B cell (primary cell): ENCODE measurements at regions not wholly inside any gene's neighbourhood (a gene's known extent, or its start where the extent isn't known, plus 50 kb on each side); places are given as distances from the start of the nearest gene placed in this dataset.

Experiments
- ATAC-seq: fragments of 200-7000 bp; cut with Tn5 transposase; one replicate; pipeline ENCODE4 v1.10.0; 2021; ENCODE audit warnings: low read depth, mild to moderate bottlenecking, moderate number of reproducible peaks, moderate library complexity
- CTCF ChIA-PET: fragments of 350-600 bp; sonication (Branson Sonifier 250); formaldehyde crosslinking; loops from one replicate; lab custom pipeline; 2021; ENCODE audit warnings: antibody characterized with exemption, inconsistent platforms; lab: Charles Lee
- POLR2A ChIA-PET: fragments of 350-600 bp; sonication (Branson Sonifier 250); formaldehyde crosslinking; loops from one replicate; lab custom pipeline; 2021; ENCODE audit warnings: antibody characterized with exemption; lab: Charles Lee
- DNase-seq: peaks from one replicate; pipeline ENCODE4 v3.0.0; 2013
- H2AFZ ChIP-seq: 2 replicates; pipeline ENCODE4 v1.6.1; 2012; ENCODE audit warnings: mild to moderate bottlenecking, low read depth, low read length; ENCODE audit not compliant: insufficient read depth, poor library complexity, severe bottlenecking
- H3K27ac ChIP-seq, 2 donors: 1 replicate in 1 of 2; 2 replicates in 1 of 2; pipeline ENCODE4 v1.5.1; 2012 to 2013; ENCODE audit warnings: low read length in 2 of 2, mild to moderate bottlenecking in 2 of 2, moderate library complexity in 1 of 2
- H3K27me3 ChIP-seq, 4 experiments: fragments of 200-600 bp in 1 of 4; sonication (generic) in 1 of 4; replicated peaks in 1 of 4; 1 replicate in 2 of 4; 2 replicates in 2 of 4; pipeline versions ENCODE4 v1.6.1 to v1.7.0; 2013 to 2016; ENCODE audit warnings: low read length in 3 of 4, mild to moderate bottlenecking in 2 of 4, mixed read lengths in 1 of 4, moderate library complexity in 1 of 4; ENCODE audit not compliant: insufficient read depth in 4 of 4, control insufficient read depth in 3 of 4; ENCODE audit errors: control extremely low read depth in 1 of 4
- H3K36me3 ChIP-seq, 2 experiments: replicated peaks in 1 of 2; 1 replicate in 1 of 2; 2 replicates in 1 of 2; pipeline versions ENCODE4 v1.6.1 to v1.7.1; 2013; ENCODE audit warnings: low read length in 1 of 2; ENCODE audit not compliant: insufficient read depth in 2 of 2, control insufficient read depth in 1 of 2; ENCODE audit errors: control extremely low read depth in 1 of 2, extremely low read depth in 1 of 2
- H3K4me1 ChIP-seq, 2 donors: fragments of 200-600 bp in 1 of 2; sonication (generic) in 1 of 2; 1 replicate in 1 of 2; 2 replicates in 1 of 2; pipeline versions ENCODE4 v1.5.1 to v1.6.1; 2013 to 2017; ENCODE audit warnings: low read length in 2 of 2; ENCODE audit not compliant: control insufficient read depth in 2 of 2, insufficient read depth in 2 of 2
- H3K4me2 ChIP-seq: replicated peaks from 2 replicates; pipeline ENCODE3; 2012; ENCODE audit warnings: mild to moderate bottlenecking, low read depth, low read length; ENCODE audit not compliant: poor library complexity, severe bottlenecking
- H3K4me3 ChIP-seq, 5 experiments: fragments of 200-600 bp in 1 of 5; sonication (generic) in 1 of 5; 1 replicate in 3 of 5; 2 replicates in 2 of 5; pipeline versions ENCODE4 v1.5.1 to v1.7.0; 2011 to 2016; ENCODE audit warnings: low read length in 4 of 5, mild to moderate bottlenecking in 4 of 5, low read depth in 2 of 5, control low read depth in 1 of 5, moderate library complexity in 1 of 5; ENCODE audit not compliant: insufficient read depth in 1 of 5; ENCODE audit errors: control extremely low read depth in 1 of 5, extremely low read depth in 1 of 5
- H3K79me2 ChIP-seq: fragments of 200-600 bp; sonication (generic); one replicate; pipeline ENCODE4 v1.6.0; 2016; ENCODE audit warnings: low read length; ENCODE audit not compliant: control insufficient read depth, insufficient read depth
- H3K9ac ChIP-seq: fragments of 200-600 bp; sonication (generic); 2 replicates; pipeline ENCODE4 v1.6.1; 2017; ENCODE audit warnings: mild to moderate bottlenecking, low read length, moderate library complexity
- H3K9me3 ChIP-seq, 3 donors: one replicate each; pipeline versions ENCODE4 v1.6.1 to v1.7.1; 2013; ENCODE audit warnings: low read length in 2 of 3; ENCODE audit not compliant: control insufficient read depth in 2 of 3, insufficient read depth in 1 of 3; ENCODE audit errors: control extremely low read depth in 1 of 3
- H4K20me1 ChIP-seq: 2 replicates; pipeline ENCODE4 v1.6.0; 2012; ENCODE audit warnings: mild to moderate bottlenecking, low read length; ENCODE audit not compliant: insufficient read depth, control insufficient read depth, poor library complexity, severe bottlenecking
- H3K27ac Mint-ChIP-seq: one replicate; pipeline ENCODE4 v1.8.0; 2021; ENCODE audit warnings: mixed read lengths
- H3K27me3 Mint-ChIP-seq: one replicate; pipeline ENCODE4 v1.8.0; 2021; ENCODE audit warnings: mixed read lengths
- H3K4me1 Mint-ChIP-seq: one replicate; pipeline ENCODE4 v1.8.0; 2021; ENCODE audit warnings: mixed read lengths
- H3K4me3 Mint-ChIP-seq: one replicate; pipeline ENCODE4 v1.8.0; 2021; ENCODE audit warnings: mixed read lengths
- H3K9me3 Mint-ChIP-seq: one replicate; pipeline ENCODE4 v1.8.0; 2022; ENCODE audit warnings: mixed read lengths; ENCODE audit not compliant: insufficient read depth
- EZH2 ChIP-seq: IDR thresholded peaks from 2 replicates; pipeline ENCODE4 v1.6.1; 2012; ENCODE audit warnings: borderline replicate concordance, low read depth, mild to moderate bottlenecking, moderate library complexity, low read length; ENCODE audit not compliant: insufficient read depth, poor library complexity, severe bottlenecking
- WGBS: methylation state at CpG from one replicate; pipeline ENCODE4 v1.1.5; 2013; ENCODE audit warnings: missing lambda C conversion rate; ENCODE audit not compliant: insufficient coverage; 5-methylcytosine and 5-hydroxymethylcytosine counted together
- intact Hi-C: fragments of 100-400 bp; cut with micrococcal nuclease; formaldehyde crosslinking; loops from one replicate; pipeline ENCODE4 v1.10.0; 2022
- TF ChIP-seq, protein P1 (sequence below): fragments of 200-600 bp; IDR thresholded peaks from one replicate; pipeline ENCODE4 v1.8.0; 2022; ENCODE audit warnings: antibody characterized with exemption, mild to moderate bottlenecking

DNA sequence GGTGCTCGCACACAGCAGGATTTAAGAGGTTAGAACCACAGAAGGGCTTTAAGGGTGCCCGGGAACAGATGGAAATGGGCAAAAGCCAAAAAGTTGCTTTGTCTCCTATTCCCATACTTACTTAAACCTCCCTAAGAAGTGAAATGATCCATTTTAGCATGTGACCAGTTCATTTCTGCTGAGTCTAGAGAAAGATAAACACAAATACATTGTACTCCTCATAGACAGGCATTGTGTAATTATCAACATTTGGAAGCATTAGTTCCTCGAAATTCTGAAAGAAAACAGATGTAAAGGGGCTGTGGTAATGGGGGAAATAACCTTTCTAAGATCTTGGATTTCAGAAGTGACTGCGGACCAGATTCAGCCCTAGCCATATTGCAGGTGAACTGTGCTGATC is 178.3 kb downstream of the CYB561 start:
- DNase-seq: no peak
- H3K27me3 Mint-ChIP-seq: no peaks in the 10 kb centered on the region
- no peak overlapping the region for H3K4me3 ChIP-seq
- H3K27ac ChIP-seq: no peak overlapping the region
- H3K27me3 ChIP-seq: no peaks in the 10 kb centered on the region
- intact Hi-C loops: no loop called here
- no peak overlapping the region for H3K27ac Mint-ChIP-seq
- H3K36me3 ChIP-seq: no peaks in the 10 kb centered on the region
- no peak overlapping the region for H3K4me3 Mint-ChIP-seq
- peaks cover 2% of the 10 kb centered on the region for H3K4me1 Mint-ChIP-seq
- no peaks in the 10 kb centered on the region for H3K9me3 ChIP-seq
- H3K9ac ChIP-seq: no peak overlapping the region
- H4K20me1 ChIP-seq: no peaks in the 10 kb centered on the region
- H3K9me3 Mint-ChIP-seq: no peaks in the 10 kb centered on the region
- H3K4me2 ChIP-seq: no peak overlapping the region
- H3K79me2 ChIP-seq: no peaks in the 10 kb centered on the region
- no peak for TF ChIP-seq EZH2
- TF ChIP-seq, protein P1, sequence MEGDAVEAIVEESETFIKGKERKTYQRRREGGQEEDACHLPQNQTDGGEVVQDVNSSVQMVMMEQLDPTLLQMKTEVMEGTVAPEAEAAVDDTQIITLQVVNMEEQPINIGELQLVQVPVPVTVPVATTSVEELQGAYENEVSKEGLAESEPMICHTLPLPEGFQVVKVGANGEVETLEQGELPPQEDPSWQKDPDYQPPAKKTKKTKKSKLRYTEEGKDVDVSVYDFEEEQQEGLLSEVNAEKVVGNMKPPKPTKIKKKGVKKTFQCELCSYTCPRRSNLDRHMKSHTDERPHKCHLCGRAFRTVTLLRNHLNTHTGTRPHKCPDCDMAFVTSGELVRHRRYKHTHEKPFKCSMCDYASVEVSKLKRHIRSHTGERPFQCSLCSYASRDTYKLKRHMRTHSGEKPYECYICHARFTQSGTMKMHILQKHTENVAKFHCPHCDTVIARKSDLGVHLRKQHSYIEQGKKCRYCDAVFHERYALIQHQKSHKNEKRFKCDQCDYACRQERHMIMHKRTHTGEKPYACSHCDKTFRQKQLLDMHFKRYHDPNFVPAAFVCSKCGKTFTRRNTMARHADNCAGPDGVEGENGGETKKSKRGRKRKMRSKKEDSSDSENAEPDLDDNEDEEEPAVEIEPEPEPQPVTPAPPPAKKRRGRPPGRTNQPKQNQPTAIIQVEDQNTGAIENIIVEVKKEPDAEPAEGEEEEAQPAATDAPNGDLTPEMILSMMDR: no peak
- no peaks in the 10 kb centered on the region for H3K4me1 ChIP-seq
- ChIA-PET CTCF (no interaction called here), POLR2A (no interaction called here)
- H2AFZ ChIP-seq: no peak overlapping the region
- ATAC-seq: no peak
- 100% methylated on average over 2 of the region's 4 CpGs for WGBS

DNA sequence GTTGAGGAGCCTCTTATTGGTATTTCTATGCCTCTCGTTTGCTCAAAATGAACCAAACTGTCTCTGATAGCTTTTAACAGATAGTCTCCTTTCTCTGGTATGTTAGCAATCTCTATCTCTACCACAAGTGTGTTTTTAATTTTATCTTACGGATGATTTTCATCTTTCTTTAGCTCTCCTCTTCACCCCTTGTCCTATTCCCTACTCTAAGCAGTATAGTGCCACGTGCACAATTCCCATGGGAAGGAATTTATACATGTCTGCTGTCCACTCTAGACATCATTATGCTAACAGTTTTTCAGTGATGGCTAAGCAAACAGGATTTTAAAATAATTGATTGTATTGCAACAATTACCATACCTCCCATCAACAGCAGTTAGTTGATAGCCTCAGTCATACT is 177.3 kb downstream of the CYB561 start:
- no peak overlapping the region for H3K4me3 Mint-ChIP-seq
- intact Hi-C loops: no loop called here
- H3K4me1 Mint-ChIP-seq: peaks cover 2% of the 10 kb centered on the region
- Histone ChIP-seq H4K20me1 (no peaks in the 10 kb centered on the region), H3K27me3 (no peaks in the 10 kb centered on the region), H3K9me3 (no peaks in the 10 kb centered on the region), H3K36me3 (no peaks in the 10 kb centered on the region), H3K4me3 (no peak overlapping the region), H3K79me2 (no peaks in the 10 kb centered on the region), H3K27ac (no peak overlapping the region), H2AFZ (no peak overlapping the region), H3K9ac (no peak overlapping the region), H3K4me2 (no peak overlapping the region), H3K4me1 (no peaks in the 10 kb centered on the region)
- WGBS: no CpG with 5 or more reads among the region's 3 CpGs
- no peak for ATAC-seq
- H3K27ac Mint-ChIP-seq: no peak overlapping the region
- ChIA-PET POLR2A (no interaction called here), CTCF (no interaction called here)
- TF ChIP-seq EZH2: no peak
- TF ChIP-seq, protein P1: no peak
- no peaks in the 10 kb centered on the region for H3K27me3 Mint-ChIP-seq
- DNase-seq: no peak
- no peaks in the 10 kb centered on the region for H3K9me3 Mint-ChIP-seq
